Activated CD8-positive, alpha-beta memory T cell treated with anti-CD3 and anti-CD28 coated beads, Interleukin-2, amount 50 U/mL, for 48 hours (primary cell): ENCODE measurements at regions not wholly inside any gene's neighbourhood (a gene's known extent, or its start where the extent isn't known, plus 50 kb on each side); places are given as distances from the start of the nearest gene placed in this dataset.
"Not testable (repeated sequence)": the region's sequence is repeated elsewhere in the genome, so short reads cannot be mapped to it uniquely, and the experiment has no call there.

ENCODE experiments used
- DNase-seq: peaks from one replicate; pipeline ENCODE4 v3.0.0-alpha.2; 2020

DNA sequence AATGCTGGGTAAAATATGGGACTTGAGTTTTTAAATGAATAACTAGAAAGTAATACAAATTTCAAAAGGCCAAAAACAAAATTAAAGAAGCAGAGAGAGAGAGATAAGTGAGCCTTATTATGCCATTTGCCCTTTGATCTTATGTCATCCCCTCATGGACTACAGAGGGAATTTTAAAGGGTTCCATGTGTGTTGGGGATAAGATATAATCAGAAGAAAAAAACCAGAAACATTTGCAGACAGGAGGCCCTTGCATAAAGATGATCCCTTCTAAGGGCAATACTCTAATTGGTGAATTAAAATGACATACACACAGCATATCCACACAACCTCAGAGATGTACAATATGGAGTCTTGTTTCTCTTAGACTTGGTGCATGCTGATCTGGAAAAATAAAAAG, 406.6 kb upstream of the LARGE1 start:
- DNase-seq: no peak

DNA sequence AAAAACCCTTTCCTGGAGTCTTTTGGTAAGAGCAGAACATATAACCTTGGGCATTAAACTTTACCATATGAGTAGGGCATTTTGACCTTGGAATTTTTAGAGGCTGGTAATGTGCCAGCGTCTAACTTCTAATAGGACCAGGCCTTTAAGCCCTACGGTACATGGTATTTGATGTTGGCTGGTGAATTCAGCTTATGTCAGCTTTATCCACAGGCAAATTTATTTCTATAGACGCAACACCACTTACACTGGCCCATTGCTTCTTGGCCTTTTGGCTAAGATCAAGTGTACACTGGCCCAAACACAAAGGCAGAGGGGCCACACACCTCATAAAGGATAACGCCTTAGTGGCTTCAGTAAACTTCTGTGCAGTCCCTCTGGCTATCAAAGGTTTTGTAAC, 410.2 kb upstream of the LARGE1 start:
- no peak for DNase-seq

DNA sequence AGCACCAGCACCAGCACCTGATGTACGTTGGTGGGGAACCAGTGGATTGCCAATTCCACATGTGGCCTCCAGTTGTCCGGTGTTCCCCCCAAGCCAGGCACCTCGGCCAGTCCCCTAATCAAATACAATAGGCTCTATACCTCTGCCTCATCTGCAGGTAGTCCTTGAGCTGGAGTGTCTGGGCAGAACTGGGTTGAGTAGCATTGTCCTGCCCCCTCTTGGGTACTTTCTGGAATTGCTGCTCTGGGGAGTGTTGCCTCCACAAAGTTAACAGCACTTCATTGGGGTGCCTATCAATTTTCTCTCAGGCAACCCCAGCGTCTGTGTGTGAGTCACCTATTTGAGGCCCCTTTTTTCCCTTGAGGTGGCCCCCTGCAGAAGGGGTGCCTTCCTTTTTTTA, 413.0 kb upstream of the LARGE1 start:
- DNase-seq: no peak

DNA sequence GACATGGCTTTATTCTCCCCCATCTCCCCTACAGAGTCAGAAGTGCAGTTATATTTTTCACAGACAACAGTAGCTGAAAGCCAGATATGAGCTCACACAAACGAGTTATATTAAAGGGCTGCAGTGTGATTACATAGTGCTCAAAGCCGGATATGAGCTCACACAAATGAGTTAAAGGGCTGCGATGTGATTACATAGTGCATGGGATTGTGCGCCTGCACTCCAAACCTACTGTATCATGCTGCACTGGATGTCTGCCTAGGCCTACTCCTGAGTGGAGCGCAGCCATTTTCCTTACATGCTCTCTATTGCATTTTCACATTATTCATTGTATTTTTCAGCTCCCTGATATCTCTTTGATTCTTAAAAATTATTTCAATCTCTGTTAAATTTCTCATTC, 414.6 kb upstream of the LARGE1 start:
- DNase-seq: no peak

DNA sequence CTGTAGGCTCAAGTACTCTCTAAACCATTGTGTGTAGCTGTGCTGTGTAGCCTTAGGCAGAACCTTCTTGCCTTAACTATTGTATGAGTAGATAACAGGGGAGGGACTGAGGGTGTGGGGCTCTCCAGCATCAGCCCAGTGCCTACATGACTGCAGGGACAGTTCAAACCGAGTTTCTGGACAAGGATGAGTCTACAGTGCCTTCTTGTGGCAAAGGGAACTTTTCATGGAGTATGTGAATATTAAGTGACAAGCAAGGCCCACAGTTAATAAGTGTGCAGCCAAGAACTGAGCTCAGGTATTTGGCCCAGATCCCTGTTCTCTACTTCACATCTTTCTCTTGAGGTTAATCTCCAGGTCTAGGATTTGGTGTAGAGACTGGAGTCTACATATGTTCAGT, 424.4 kb upstream of the LARGE1 start:
- DNase-seq: no peak

DNA sequence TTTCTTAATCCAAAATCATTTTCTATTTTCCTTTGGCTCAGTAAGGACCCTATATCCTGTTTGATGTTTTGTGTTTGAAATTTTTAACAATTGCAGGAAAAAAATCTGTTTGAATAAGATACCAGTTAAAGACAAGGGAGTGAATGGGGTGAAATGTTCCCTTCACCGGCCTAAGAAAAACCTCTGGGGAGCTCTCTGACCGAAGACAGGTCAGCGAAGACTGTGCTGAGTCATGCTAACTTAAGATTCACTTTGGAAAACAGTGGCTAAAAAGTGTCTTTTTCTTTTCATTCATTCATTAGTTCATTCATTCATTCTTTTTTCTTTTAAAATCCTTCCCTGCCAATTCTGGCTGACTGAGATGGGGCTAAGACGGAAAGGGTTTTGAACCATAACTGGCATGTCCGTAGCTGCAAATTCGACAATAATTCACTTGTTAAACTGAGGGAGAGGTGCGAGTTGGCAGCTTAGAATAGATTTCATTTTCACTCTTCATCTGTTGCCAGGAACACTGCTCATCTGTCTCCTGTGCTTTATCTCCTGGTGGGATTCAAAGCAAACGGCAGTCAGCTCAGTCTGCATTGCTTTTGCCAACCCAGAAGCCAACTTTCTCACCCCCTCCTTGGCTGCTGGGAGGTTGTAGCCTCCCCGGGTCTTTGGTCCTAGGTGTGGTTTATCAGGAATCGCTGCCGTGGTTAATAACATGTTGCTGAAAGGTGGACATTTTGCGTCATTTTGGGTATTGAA, 434.0 kb upstream of the LARGE1 start:
- DNase-seq: no peak

DNA sequence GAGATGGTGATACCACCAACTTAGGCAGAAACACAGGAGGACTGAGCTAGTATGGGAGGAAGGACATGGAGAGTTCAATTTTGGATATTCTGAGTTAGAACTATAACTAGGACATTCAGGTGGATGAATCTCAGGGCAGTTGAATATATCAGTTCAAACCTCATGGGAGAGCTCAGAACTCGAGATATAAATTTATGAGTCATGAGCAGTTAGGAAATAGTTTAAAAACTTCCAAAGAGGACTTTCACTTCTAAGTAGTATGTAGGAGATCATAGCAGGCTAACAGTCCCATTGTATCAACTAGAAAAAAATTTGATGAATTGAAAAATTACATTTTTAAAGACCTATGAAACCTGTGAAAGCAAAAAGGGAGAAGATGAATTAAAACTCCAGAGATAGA, 436.2 kb upstream of the LARGE1 start:
- no peak for DNase-seq

DNA sequence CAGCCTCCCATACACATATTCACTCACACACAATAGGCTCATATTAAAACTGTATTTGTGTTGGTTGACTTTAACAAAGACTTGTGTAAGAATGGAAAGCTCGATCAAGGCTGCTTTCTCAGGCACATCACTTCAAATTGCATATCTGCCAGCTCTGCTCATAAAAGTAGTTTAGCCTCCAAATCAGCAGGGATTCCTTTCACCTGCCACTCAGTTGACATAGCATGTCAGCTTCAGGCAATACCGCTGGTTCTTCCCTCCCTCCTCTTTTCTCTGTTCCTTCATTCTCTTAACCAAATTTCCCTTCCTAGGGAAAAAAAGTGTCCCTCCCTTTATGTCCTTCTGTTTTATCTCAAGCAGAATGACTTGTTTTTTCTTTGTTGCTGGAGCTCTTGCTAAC, 450.4 kb upstream of the LARGE1 start:
- no peak for DNase-seq

DNA sequence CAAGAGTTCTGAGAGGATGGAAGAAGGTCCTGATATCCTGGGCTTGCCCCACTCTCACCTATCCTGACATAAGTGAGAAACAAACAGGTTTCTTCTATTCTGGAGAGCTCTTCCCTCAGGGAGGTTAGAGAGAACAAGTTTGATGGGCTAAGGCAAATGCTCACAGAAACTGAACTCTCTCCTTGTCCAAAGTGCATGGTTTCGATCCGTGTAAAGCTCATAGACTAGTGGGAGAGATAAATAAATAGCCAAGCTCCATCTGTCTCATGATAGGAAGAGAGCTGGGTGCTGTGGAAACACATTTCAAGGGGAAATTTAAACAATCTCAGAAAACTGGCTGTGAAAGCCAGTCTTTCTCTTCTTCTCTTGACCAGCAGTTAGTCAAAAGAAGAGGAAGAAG, 459.5 kb upstream of the LARGE1 start:
- DNase-seq: no peak

DNA sequence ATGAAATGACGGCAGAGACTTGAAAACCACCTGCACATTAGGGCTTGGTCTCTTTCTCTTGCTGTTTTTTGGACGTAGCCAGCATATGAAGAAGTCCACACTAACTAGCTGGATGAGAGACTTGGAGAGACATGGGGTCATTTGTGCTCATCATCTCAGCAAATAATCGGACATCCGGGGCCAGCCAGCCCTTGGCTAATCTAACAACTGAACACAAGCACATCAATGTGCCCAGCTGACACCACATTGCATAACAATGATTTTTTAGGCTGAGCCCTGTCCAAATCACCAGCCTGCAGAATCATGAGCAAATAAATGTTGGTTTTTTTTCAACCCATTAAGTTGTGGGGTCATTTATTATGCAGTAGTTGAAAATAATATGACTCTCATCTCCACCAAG, 460.3 kb upstream of the LARGE1 start:
- DNase-seq: no peak

DNA sequence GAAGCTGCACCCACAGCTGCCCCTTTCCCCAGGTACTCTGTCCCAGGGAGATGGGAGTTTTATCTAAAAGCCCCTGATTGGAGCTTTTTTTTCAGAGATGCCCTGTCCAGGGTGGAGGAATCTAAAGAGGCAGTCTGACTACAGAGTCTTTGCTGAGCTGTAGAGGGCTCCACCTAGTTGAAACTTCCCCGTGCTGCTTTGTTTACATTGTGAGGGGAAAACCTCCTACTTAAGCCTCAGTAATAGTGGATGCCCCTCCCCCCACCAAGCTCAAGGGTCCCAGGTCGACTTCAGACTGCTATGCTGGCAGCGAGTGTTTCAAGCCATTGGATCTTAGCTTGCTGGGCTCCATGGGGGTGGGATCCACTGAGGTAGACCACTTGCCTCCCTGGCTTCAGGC, 470.1 kb upstream of the LARGE1 start:
- no peak for DNase-seq

DNA sequence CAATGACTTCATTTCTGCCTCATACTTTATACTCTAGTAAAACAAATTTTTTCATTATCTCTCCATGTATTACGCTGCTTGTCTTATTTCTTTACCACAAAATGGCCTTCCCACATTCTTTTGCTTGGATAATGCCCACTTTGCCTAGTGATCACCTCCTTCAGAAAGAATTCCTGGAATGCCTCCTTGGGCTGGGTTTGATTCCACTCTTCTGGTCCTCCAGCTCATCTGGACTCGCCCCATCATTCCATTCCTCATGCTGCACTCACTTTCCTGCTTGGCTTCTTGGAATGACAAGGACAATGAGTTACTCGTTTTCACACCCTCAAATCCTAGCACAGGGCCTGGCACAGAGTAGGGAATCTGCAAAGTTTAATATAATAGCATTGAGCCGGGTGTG, 475.1 kb upstream of the LARGE1 start:
- DNase-seq: no peak

DNA sequence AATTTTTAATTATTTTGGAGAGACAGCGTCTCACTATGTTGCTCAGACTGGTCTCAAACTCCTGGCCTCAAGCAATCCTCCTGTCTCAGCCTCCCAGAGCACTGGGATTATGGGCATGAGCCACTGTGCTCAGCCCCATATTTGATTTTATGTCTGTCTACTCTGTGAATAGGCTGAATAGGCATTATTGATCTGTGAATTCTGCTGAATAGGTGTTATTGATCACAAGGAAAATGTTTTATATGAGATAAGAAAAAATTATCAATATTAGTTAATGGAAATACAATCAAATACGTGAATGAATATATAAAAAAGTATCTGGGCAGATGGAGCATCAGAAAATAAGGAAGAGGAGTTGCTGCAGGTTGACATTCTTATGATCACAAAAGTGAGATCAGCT, 483.4 kb upstream of the LARGE1 start:
- no peak for DNase-seq

DNA sequence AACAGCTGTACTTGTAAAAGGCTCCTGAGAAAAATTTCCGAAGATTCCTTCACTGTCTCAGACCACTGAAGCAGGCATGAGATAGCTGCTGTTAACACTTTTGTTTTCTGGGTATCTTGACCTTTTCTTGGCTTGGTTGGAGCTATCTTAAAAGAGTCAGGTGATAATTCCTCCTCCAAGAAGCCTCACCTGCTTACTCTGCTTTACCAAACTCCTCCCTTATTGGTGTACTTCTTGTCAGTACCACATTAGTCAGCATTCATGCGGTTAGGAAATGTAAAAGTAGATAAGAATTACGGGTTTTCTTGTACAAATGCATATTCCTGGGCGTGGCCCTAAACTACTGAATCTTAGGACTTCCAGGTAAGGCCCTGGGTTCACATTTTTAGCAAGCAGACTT, 489.8 kb upstream of the LARGE1 start:
- DNase-seq: no peak

DNA sequence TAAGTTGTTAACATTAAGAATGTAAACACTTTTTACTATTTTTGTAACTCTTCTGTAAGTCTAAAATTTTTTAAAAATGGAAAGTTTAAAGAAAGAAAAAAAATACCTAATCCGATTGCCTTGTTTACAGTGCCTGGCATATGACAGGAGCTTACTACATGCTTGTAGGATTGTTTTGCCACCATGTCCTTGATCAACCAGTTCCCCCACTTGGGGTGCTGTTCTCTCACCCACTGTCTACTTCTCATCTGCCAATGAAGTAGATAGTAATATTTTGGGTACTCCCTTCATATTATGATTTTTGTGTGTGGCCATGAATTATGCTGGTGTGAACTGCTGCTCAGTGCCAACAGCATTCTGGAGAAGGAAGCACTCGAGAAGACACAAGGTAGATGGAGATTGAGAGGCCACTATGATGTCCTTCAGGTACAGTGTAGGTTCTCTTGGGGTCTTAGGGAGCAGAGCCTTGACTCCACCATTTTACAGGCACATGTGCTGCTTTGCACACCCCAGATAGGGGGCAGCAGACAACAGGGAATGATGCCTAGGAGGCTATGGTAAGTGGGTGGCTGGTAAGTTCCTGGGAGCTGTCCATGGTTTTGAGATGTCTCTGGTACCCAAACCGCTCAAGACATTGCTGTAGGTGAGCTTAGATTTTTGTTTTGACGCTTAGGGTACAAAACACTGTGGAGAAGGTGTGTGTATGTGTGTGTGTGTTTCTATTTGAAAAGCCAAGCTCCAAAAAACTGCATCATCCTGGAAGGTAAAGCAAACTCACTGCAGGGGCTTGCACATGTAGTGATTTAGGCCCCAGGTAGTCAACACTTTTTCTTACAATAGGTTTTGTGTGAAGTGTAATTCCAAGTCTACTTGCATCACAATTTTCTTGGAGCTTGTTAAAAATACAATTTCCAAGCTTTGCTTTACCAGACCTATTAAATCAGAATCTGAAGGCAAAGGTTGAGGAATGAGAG, 494.5 kb upstream of the LARGE1 start:
- peak; percentile 51 for DNase-seq

DNA sequence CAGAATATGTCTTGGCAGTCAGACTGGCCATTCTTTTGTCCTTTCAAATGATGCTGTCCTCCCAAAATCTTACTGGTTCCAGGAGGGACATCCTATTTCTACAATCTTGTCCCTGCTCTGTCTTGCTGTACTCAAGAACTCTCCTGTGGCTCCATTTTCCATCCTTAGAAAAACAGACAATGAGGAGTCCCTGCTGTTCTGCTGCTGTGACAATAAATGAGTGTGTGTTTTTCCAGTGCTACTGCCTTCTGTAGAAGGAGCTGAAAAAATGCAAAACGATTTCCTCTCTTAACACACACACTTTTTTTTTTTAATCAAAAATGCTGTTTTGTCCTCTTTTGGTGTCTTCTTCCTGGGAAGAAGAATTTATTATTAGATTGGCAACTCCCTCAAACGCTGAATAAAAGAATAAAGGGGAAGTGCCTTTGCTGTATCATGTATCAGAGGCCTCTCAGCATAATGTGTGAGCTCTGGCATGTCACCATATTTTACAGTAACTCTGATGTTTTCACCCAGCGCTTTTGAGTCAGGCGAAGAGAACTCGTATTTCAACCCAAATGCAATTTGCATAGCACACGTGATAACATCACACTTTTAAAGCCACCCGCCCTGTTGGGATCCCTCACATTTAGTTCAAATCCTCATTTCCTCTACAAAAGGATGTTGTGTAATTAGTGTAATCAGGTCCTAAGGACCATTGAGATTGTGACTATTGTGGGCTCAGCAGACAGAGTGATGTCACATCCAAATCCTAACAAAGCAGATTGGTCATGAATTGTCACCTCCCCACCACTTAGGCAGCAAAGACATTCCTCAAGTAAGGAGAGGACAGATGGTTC, 496.0 kb upstream of the LARGE1 start:
- DNase-seq: no peak

DNA sequence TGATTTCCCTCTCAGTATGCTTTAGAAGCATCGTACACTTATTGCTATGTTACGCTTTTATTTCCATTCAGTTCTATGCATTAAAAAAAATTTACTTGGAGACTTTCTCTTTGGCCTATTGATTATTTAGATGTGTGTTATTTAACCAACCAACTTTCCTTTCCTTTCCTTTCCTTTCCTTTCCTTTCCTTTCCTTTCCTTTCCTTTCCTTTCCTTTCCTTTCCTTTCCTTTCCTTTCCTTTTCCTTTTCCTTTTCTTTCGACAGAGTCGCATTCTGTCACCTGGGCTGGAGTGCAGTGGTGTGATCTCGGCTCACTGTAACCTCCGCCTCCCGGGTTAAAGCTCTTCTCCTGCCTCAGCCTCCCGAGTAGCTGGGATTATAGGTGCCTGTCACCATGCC, 502.7 kb upstream of the LARGE1 start:
- DNase-seq: not testable (repeated sequence)

DNA sequence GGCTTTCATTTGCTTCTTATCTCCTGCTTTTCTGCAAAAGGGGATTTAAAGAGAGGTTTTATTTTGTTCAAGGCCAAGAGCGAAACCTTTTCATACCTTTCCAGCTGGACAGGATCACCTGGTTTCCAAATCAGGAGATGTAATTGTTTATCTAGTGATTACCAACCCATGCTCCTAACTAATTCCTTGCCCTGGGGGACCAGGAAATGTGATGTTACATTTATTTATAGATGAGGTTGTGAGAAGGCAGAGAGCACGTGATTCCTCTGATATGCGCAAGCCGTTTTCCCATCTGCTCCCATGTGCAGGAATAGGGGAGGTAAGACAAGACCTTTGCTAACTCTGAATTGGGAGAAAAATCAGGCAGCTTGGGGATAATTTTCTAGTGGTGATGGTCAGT, 507.2 kb upstream of the LARGE1 start:
- no peak for DNase-seq

DNA sequence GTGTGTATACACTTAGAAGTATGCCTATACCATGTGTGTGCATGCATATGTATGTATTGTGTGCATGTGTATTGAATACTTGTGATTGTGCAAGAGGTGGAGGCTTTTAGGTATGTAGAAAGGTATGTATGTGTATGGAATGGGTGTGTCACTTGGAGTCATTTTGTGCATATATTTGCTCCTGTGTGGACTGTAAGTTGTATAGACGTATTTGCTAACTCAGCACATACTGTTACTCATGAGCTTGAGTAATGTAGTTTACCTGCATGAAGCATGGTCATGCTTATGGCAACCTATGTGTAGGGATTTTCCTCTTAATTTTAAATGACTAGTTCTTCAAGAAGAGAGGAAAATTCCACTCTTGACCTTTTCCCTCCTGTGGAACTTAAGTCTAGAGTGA, 507.6 kb upstream of the LARGE1 start:
- DNase-seq: no peak

DNA sequence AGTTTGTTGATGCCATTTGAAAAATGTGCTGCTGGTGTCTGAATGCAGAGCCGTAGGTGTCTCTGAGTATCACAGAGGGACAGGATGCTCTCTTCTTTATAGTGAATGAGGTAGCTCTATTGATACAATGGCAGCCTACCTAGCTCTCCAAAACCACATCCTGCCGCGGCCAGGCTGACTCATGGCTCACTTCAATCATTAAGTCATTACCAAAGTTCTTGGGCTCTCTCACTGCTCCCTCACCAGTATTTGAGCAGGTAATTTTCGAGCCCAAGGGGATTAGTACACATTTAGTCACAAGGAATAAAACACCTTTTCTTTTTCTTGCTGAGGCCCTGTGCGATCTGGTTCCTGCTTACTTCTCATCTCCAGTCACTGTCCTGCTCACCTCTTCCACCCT, 509.0 kb upstream of the LARGE1 start:
- no peak for DNase-seq

DNA sequence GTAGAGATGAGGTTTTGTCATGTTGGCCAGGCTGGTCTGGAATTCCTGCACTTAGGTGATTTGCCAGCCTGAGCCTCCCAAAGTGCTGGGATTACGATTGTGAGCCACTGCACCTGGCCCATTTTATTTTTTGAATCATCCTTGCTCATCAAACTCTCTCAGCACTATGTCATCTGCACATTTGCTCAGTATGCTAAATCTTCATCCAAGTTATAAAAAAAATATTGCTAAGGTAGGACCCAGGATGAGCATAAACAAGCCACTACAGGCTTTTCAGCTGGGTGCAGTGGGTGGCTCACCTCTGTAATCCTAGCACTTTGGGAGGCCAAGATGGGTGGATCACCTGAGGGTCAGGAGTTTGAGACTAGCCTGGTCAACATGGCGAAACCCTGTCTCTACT, 510.1 kb upstream of the LARGE1 start:
- DNase-seq: no peak

DNA sequence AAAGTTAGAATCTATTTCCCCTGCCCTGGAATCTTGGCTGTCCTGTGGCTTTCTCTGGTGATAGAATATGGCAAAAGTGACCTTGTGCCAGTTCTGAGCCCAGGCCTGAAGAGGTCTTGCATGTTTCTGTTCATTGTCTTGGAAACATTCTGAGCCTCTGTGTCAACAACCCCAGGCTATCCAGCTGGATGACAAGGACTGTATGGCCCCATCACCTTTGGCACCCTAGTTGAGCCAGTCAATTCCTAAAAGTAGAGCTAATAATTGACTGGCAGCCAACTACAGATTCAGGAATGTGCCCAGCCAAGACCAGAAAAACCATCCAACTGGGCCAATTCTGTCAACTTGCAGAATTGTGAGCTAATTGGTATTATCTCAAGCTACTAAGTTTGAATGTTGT, 514.1 kb upstream of the LARGE1 start:
- no peak for DNase-seq

DNA sequence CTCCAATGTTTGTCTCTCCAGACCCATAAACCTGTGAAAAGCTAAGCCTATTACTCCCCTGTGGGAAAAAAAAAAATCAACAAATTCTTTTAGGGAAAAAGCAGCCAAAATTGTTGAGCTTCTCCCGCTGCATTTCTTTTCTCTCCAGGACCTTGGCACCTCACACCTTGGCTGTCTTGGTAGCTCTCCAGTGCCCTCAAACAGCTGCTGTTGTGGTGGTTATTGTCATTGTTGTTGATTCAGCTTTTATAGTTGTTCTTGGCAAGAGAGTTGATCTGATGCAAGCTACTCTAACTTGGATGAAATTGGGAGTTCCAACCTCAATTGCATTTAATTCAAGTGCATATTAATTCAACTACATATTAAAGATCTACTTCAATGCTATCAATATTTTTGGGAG, 516.9 kb upstream of the LARGE1 start:
- DNase-seq: no peak
